Gastroesophageal sphincter (tissue), 4 donors: ENCODE measurements at regions not wholly inside any gene's neighbourhood (a gene's known extent, or its start where the extent isn't known, plus 50 kb on each side); places are given as distances from the start of the nearest gene placed in this dataset.

Experiments used
- ATAC-seq: fragments of 150-250 bp; one replicate; pipeline ENCODE4 v1.9.1; 2016; ENCODE audit warnings: mild to moderate bottlenecking, moderate library complexity
- H3K27ac ChIP-seq, 4 donors: fragments of 200-600 bp; sonication (generic) in 3 of 4; 1 replicate in 3 of 4; 2 replicates in 1 of 4; pipeline ENCODE4 v1.5.1; 2016 to 2019
- H3K27me3 ChIP-seq: fragments of 200-600 bp; sonication (generic); one replicate; pipeline ENCODE4 v1.5.1; 2019
- H3K36me3 ChIP-seq, 2 donors: fragments of 200-600 bp; sonication (generic); one replicate each; pipeline ENCODE4 v1.5.1; 2019; ENCODE audit warnings: control low read depth in 1 of 2
- H3K4me1 ChIP-seq, 3 donors: fragments of 200-600 bp; sonication (generic); 1 replicate in 2 of 3; 2 replicates in 1 of 3; pipeline ENCODE4 v1.5.1; 2016 to 2019; ENCODE audit warnings: control low read depth in 2 of 3
- H3K4me3 ChIP-seq, 2 donors: fragments of 200-600 bp; sonication (generic); one replicate each; pipeline ENCODE4 v1.5.1; 2019; ENCODE audit warnings: mild to moderate bottlenecking in 1 of 2, moderate library complexity in 1 of 2
- H3K9me3 ChIP-seq, 3 donors: fragments of 200-600 bp; sonication (generic); one replicate each; pipeline ENCODE4 v1.5.1; 2017 to 2019; ENCODE audit warnings: control low read depth in 2 of 3
- CTCF ChIP-seq, 4 experiments: fragments of 200-600 bp in 2 of 4; fragments of 450-650 bp in 2 of 4; sonication (generic) in 1 of 4; IDR thresholded peaks; one replicate each; pipeline ENCODE4 v1.5.1; 2017 to 2019; ENCODE audit warnings: antibody characterized with exemption in 4 of 4, mild to moderate bottlenecking in 2 of 4, moderate library complexity in 2 of 4
- EP300 ChIP-seq: sonication (generic); formaldehyde crosslinking; IDR thresholded peaks from one replicate; pipeline ENCODE4 v1.6.1; 2017; ENCODE audit warnings: antibody characterized with exemption, mild to moderate bottlenecking
- POLR2A ChIP-seq, 2 donors: fragments of 450-650 bp; IDR thresholded peaks; one replicate each; pipeline ENCODE4 v1.6.1; 2017; ENCODE audit warnings: antibody characterized with exemption in 2 of 2, mild to moderate bottlenecking in 2 of 2, moderate library complexity in 1 of 2
- POLR2AphosphoS5 ChIP-seq: sonication (generic); formaldehyde crosslinking; IDR thresholded peaks from one replicate; pipeline ENCODE4 v1.6.1; 2017; ENCODE audit warnings: antibody characterized with exemption
- WGBS, 2 donors: methylation state at CpG; one replicate each; pipeline ENCODE4 v1.1.5; 2018; ENCODE audit warnings: low coverage in 1 of 2; 5-methylcytosine and 5-hydroxymethylcytosine counted together

GRCh38 chr17:13283606-13284005, 265.8 kb upstream of the ELAC2 start:
- TF ChIP-seq EP300 (no peak), POLR2A (IDR thresholded peaks at IDR 0.05) (no peak), CTCF (IDR thresholded peaks at IDR 0.05) (no peak), POLR2AphosphoS5 (no peak)
- no peak overlapping the region for H3K27ac ChIP-seq
- no peaks in the 10 kb centered on the region for H3K27me3 ChIP-seq
- WGBS, 2 donors = 60 to 78% methylated on average over 1 of the region's 1 CpG
- H3K36me3 ChIP-seq = no peaks in the 10 kb centered on the region
- ATAC-seq = no peak
- H3K4me3 ChIP-seq = no peak overlapping the region
- H3K4me1 ChIP-seq = no peaks in the 10 kb centered on the region
- H3K9me3 ChIP-seq = no peaks in the 10 kb centered on the region

- no peak for ATAC-seq
- Histone ChIP-seq H3K27ac (no peak overlapping the region), H3K36me3 (no peaks in the 10 kb centered on the region), H3K4me1 (no peaks in the 10 kb centered on the region), H3K9me3 (no peaks in the 10 kb centered on the region), H3K4me3 (no peak overlapping the region), H3K27me3 (no peaks in the 10 kb centered on the region)
- WGBS, 2 donors = 58 to 89% methylated on average over 3 of the region's 3 CpGs
- TF ChIP-seq CTCF (IDR thresholded peaks at IDR 0.05) = no peak
- no peak for TF ChIP-seq POLR2A (IDR thresholded peaks at IDR 0.05)
- no peak for TF ChIP-seq POLR2AphosphoS5
- TF ChIP-seq EP300 = no peak
These were observed 263.8 kb upstream of the ELAC2 start for GRCh38 chr17:13281626-13282025.

- H3K36me3 ChIP-seq = no peaks in the 10 kb centered on the region
- TF ChIP-seq POLR2A (IDR thresholded peaks at IDR 0.05) (no peak), POLR2AphosphoS5 (no peak), EP300 (no peak), CTCF (IDR thresholded peaks at IDR 0.05) (no peak)
These were observed 256.0 kb upstream of the ELAC2 start for GRCh38 chr17:13273806-13274205.

GRCh38 chr17:13272296-13272695, 254.5 kb upstream of the ELAC2 start:
- H3K4me1 ChIP-seq = no peaks in the 10 kb centered on the region
- peaks cover 13% of the 10 kb centered on the region for H3K27me3 ChIP-seq
- 78 to 85% methylated on average over 4 of the region's 4 CpGs for WGBS, 2 donors
- H3K9me3 ChIP-seq = no peaks in the 10 kb centered on the region
- no peaks in the 10 kb centered on the region for H3K36me3 ChIP-seq
- no peak overlapping the region for H3K27ac ChIP-seq
- ATAC-seq = no peak
- H3K4me3 ChIP-seq = no peak overlapping the region
- TF ChIP-seq POLR2AphosphoS5 (no peak), CTCF (IDR thresholded peaks at IDR 0.05) (no peak), POLR2A (IDR thresholded peaks at IDR 0.05) (no peak), EP300 (no peak)

More at GRCh38 chr17:13273806-13274205, 256.0 kb upstream of the ELAC2 start:
- no peak overlapping the region for H3K4me3 ChIP-seq
- no peak for ATAC-seq
- peaks cover 13% of the 10 kb centered on the region for H3K27me3 ChIP-seq
- WGBS, 2 donors = 46% methylated on average over 2 of the region's 2 CpGs; no CpG with 5 or more reads in 1 of the 2 donors
- no peaks in the 10 kb centered on the region for H3K9me3 ChIP-seq
- no peak overlapping the region for H3K27ac ChIP-seq
- H3K4me1 ChIP-seq = no peaks in the 10 kb centered on the region

GRCh38 chr17:13268791-13269595, 251.2 kb upstream of the ELAC2 start:
- Histone ChIP-seq H3K9me3 (no peaks in the 10 kb centered on the region), H3K27me3 (peaks cover 20% of the 10 kb centered on the region), H3K36me3 (no peaks in the 10 kb centered on the region), H3K4me1 (no peaks in the 10 kb centered on the region), H3K27ac (no peak overlapping the region), H3K4me3 (no peak overlapping the region)
- ATAC-seq = no peak
- 21 to 38% methylated on average over 7 of the region's 8 CpGs for WGBS, 2 donors
- TF ChIP-seq POLR2A (IDR thresholded peaks at IDR 0.05) (no peak), POLR2AphosphoS5 (no peak), EP300 (no peak), CTCF (IDR thresholded peaks at IDR 0.05) (no peak)
